SK-N-SH (cell line): ENCODE measurements at regions not wholly inside any gene's neighbourhood (a gene's known extent, or its start where the extent isn't known, plus 50 kb on each side); places are given as distances from the start of the nearest gene placed in this dataset.

Experiments
- CTCF ChIA-PET: fragments of 300-600, 350-600 bp; formaldehyde crosslinking; extraction: SDS; loops from one replicate; lab custom pipeline; 2021; lab: Yijun Ruan, JAX
- POLR2A ChIA-PET: fragments of 350-600 bp; sonication (Branson Sonifier 250); formaldehyde crosslinking; extraction: SDS; loops from one replicate; lab custom pipeline; 2020; ENCODE audit warnings: antibody characterized with exemption, inconsistent platforms; lab: Yijun Ruan, JAX
- DNase-seq: peaks from one replicate; pipeline ENCODE4 v3.0.0; 2012
- H2AFZ ChIP-seq: fragments of 200-600 bp; sonication (generic); 2 replicates; pipeline ENCODE4 v1.8.1; 2016; ENCODE audit warnings: antibody characterized with exemption, mild to moderate bottlenecking, low read depth
- H3F3A ChIP-seq: fragments of 200-600 bp; sonication (generic); replicated peaks from 2 replicates; pipeline ENCODE3; 2016; ENCODE audit warnings: antibody characterized with exemption, mild to moderate bottlenecking; ENCODE audit not compliant: insufficient read depth
- H3K27ac ChIP-seq, 2 experiments: fragments of 200-500 bp in 1 of 2; fragments of 200-600 bp in 1 of 2; sonication (Bioruptor generic) in 1 of 2; sonication (generic), shearing (Covaris generic) in 1 of 2; 2 replicates each; pipeline versions ENCODE4 v1.5.1 to v1.6.1; 2014 to 2016; ENCODE audit warnings: low read depth in 2 of 2, inconsistent platforms in 1 of 2, low read length in 1 of 2, mild to moderate bottlenecking in 1 of 2, mixed read lengths in 1 of 2
- H3K27me3 ChIP-seq: fragments of 200-600 bp; sonication (generic), shearing (Covaris generic); 2 replicates; pipeline ENCODE4 v1.6.1; 2016; ENCODE audit warnings: mixed run types; ENCODE audit not compliant: insufficient read depth
- H3K36me3 ChIP-seq, 2 experiments: fragments of 200-500 bp in 1 of 2; fragments of 200-600 bp in 1 of 2; sonication (Bioruptor generic) in 1 of 2; sonication (generic) in 1 of 2; replicated peaks in 1 of 2; 2 replicates each; pipeline versions ENCODE3 to v1.5.1; 2014 to 2016; ENCODE audit warnings: low read length in 1 of 2, mild to moderate bottlenecking in 1 of 2; ENCODE audit not compliant: insufficient read depth in 2 of 2, control insufficient read depth in 1 of 2
- H3K4me1 ChIP-seq, 2 experiments: fragments of 200-500 bp in 1 of 2; fragments of 200-600 bp in 1 of 2; sonication (Bioruptor generic) in 1 of 2; sonication (generic), shearing (Covaris generic) in 1 of 2; 2 replicates each; pipeline versions ENCODE4 v1.5.1 to v1.6.1; 2014 to 2016; ENCODE audit warnings: low read depth in 1 of 2, low read length in 1 of 2, mixed run types in 1 of 2; ENCODE audit not compliant: insufficient read depth in 2 of 2, control insufficient read depth in 1 of 2
- H3K4me2 ChIP-seq: fragments of 200-600 bp; sonication (generic), shearing (Covaris generic); 2 replicates; pipeline ENCODE4 v1.6.1; 2017; ENCODE audit warnings: mixed run types
- H3K4me3 ChIP-seq, 2 experiments: fragments of 200-500 bp in 1 of 2; fragments of 200-600 bp in 1 of 2; sonication (Bioruptor generic) in 1 of 2; sonication (generic), shearing (Covaris generic) in 1 of 2; 2 replicates each; pipeline versions ENCODE4 v1.5.1 to v1.8.1; 2014 to 2016; ENCODE audit warnings: low read depth in 2 of 2, inconsistent platforms in 1 of 2, low read length in 1 of 2, mild to moderate bottlenecking in 1 of 2, mixed read lengths in 1 of 2, moderate library complexity in 1 of 2
- H3K79me2 ChIP-seq: fragments of 200-600 bp; sonication (generic); 2 replicates; pipeline ENCODE4 v1.8.1; 2017; ENCODE audit warnings: mild to moderate bottlenecking; ENCODE audit not compliant: insufficient read depth
- H3K9ac ChIP-seq: fragments of 200-600 bp; sonication (generic); 2 replicates; pipeline ENCODE4 v1.6.1; 2017; ENCODE audit warnings: mixed run types
- H3K9me2 ChIP-seq: fragments of 200-600 bp; sonication (generic); 2 replicates; pipeline ENCODE4 v1.6.1; 2017; ENCODE audit warnings: mixed run types
- H3K9me3 ChIP-seq: fragments of 200-600 bp; sonication (generic); 2 replicates; pipeline ENCODE4 v1.6.1; 2017; ENCODE audit warnings: mixed run types, mild to moderate bottlenecking, moderate library complexity
- H4K20me1 ChIP-seq: fragments of 200-600 bp; sonication (generic); 2 replicates; pipeline ENCODE4 v1.6.1; 2017; ENCODE audit warnings: mild to moderate bottlenecking, mixed run types; ENCODE audit not compliant: insufficient read depth
- CTCF ChIP-seq: fragments of 200-600 bp; sonication (generic); IDR thresholded peaks from 2 replicates; pipeline ENCODE4 v1.6.1; 2017; ENCODE audit warnings: antibody characterized with exemption, mild to moderate bottlenecking, moderate library complexity
- ELF1 ChIP-seq: IDR thresholded peaks from 2 replicates; pipeline ENCODE4 v1.4.0; 2012
- FOSL2 ChIP-seq: IDR thresholded peaks from 2 replicates; pipeline ENCODE4 v1.4.0; 2012; ENCODE audit warnings: low read depth, mild to moderate bottlenecking, moderate library complexity, borderline replicate concordance
- FOXJ3 ChIP-seq: sonication (generic); formaldehyde crosslinking; IDR thresholded peaks from 2 replicates; pipeline ENCODE4 v1.5.1; 2020; ENCODE audit warnings: mild to moderate bottlenecking, missing genetic modification reagents
- GATA2 ChIP-seq: sonication (generic); formaldehyde crosslinking; IDR thresholded peaks from 2 replicates; pipeline ENCODE4 v1.5.0; 2020; ENCODE audit warnings: mild to moderate bottlenecking, missing genetic modification reagents
- MAX ChIP-seq: IDR thresholded peaks from 2 replicates; pipeline ENCODE4 v1.4.0; 2012; ENCODE audit warnings: low read depth
- NRF1 ChIP-seq: IDR thresholded peaks from 2 replicates; pipeline ENCODE4 v1.6.1; 2012; ENCODE audit warnings: low read depth, mild to moderate bottlenecking, low read length
- RAD21 ChIP-seq: IDR thresholded peaks from 2 replicates; pipeline ENCODE4 v1.6.1; 2012; ENCODE audit warnings: mild to moderate bottlenecking, low read length
- SIN3A ChIP-seq: IDR thresholded peaks from 2 replicates; pipeline ENCODE4 v1.6.1; 2012; ENCODE audit warnings: low read depth, mild to moderate bottlenecking, low read length, moderate library complexity, borderline replicate concordance
- TCF12 ChIP-seq: IDR thresholded peaks from 2 replicates; pipeline ENCODE4 v1.4.0; 2012
- TEAD4 ChIP-seq: IDR thresholded peaks from 2 replicates; pipeline ENCODE4 v1.4.0; 2012; ENCODE audit warnings: mild to moderate bottlenecking, borderline replicate concordance; ENCODE audit not compliant: insufficient read depth
- YY1 ChIP-seq: IDR thresholded peaks from 2 replicates; pipeline ENCODE4 v1.4.0; 2012; ENCODE audit warnings: low read depth, mild to moderate bottlenecking
- ZBTB33 ChIP-seq: IDR thresholded peaks from 2 replicates; pipeline ENCODE4 v1.4.0; 2012; ENCODE audit warnings: low read depth, borderline replicate concordance
- WGBS: methylation state at CpG from one replicate; pipeline ENCODE4 v1.1.6; 2017; ENCODE audit warnings: low lambda C conversion rate; 5-methylcytosine and 5-hydroxymethylcytosine counted together

GRCh38 chrX:96379951-96380350 lies 304.7 kb upstream of the DIAPH2 start:
- peak overlapping the region in 1 of 2 experiments; percentile 50; a peak in 2 of 4 replicates for H3K27ac ChIP-seq
- POLR2A ChIA-PET, result interaction anchor here (0.5 kb wide), 1 partner anchor 323 kb away, joined by 3 read pairs; no protein-coding TSS in a partner anchor
- WGBS, result 24% methylated on average over 1 of the region's 1 CpG

GRCh38 chrX:96382018-96382417 lies 302.6 kb upstream of the DIAPH2 start:
- Histone ChIP-seq H2AFZ (no peak overlapping the region), H4K20me1 (no peaks in the 10 kb centered on the region), H3K27ac (no peak overlapping the region), H3F3A (no peaks in the 10 kb centered on the region), H3K36me3 (no peaks in the 10 kb centered on the region), H3K9me2 (no peaks in the 10 kb centered on the region; the same call in 1 of the 2 replicates), H3K9ac (no peak overlapping the region), H3K4me1 (no peaks in the 10 kb centered on the region; a peak in 2 of 4 replicates), H3K9me3 (no peaks in the 10 kb centered on the region), H3K79me2 (no peaks in the 10 kb centered on the region), H3K27me3 (no peaks in the 10 kb centered on the region), H3K4me3 (no peak overlapping the region), H3K4me2 (no peak overlapping the region)
- CTCF ChIA-PET, result no interaction called here
- DNase-seq, result no peak
- TF ChIP-seq NRF1 (no peak), RAD21 (no peak), CTCF (no peak), TEAD4 (no peak), GATA2 (CRISPR knock-in tag) (no peak), ZBTB33 (no peak), FOXJ3 (CRISPR knock-in tag) (no peak), SIN3A (no peak), TCF12 (no peak), FOSL2 (no peak), MAX (no peak), YY1 (no peak)
- POLR2A ChIA-PET, result no interaction called here

More at GRCh38 chrX:96379951-96380350, 304.7 kb upstream of the DIAPH2 start:
- Histone ChIP-seq H3K9me3 (no peaks in the 10 kb centered on the region), H3K4me1 (no peaks in the 10 kb centered on the region; a peak in 2 of 4 replicates), H3K36me3 (no peaks in the 10 kb centered on the region), H3K79me2 (no peaks in the 10 kb centered on the region), H2AFZ (no peak overlapping the region), H3K27me3 (no peaks in the 10 kb centered on the region), H3K4me2 (no peak overlapping the region), H3K9me2 (no peaks in the 10 kb centered on the region; the same call in 1 of the 2 replicates), H3K4me3 (no peak overlapping the region), H3F3A (no peaks in the 10 kb centered on the region), H4K20me1 (no peaks in the 10 kb centered on the region), H3K9ac (no peak overlapping the region)
- no peak for DNase-seq
- CTCF ChIA-PET, result interaction anchor here (0.7 kb wide), 1 partner anchor 10 kb away, joined by 3 read pairs; no protein-coding TSS in a partner anchor
- TF ChIP-seq ELF1, result no peak
- no peak for TF ChIP-seq TCF12
